DOHH2 (cell line): ENCODE measurements at regions not wholly inside any gene's neighbourhood (a gene's known extent, or its start where the extent isn't known, plus 50 kb on each side); places are given as distances from the start of the nearest gene placed in this dataset.
"Not testable (repeated sequence)": the region's sequence is repeated elsewhere in the genome, so short reads cannot be mapped to it uniquely, and the experiment has no call there.

Experiments
- CTCF ChIP-seq: fragments of 200-600 bp; sonication (generic); IDR thresholded peaks from one replicate; pipeline ENCODE4 v1.5.1; 2014; ENCODE audit warnings: antibody characterized with exemption, mild to moderate bottlenecking, low read depth, low read length; ENCODE audit not compliant: poor library complexity, severe bottlenecking
- EZH2phosphoT487 ChIP-seq: fragments of 200-600 bp; sonication (generic); IDR thresholded peaks from 2 replicates; pipeline ENCODE4 v1.6.1; 2017; ENCODE audit warnings: borderline replicate concordance, mild to moderate bottlenecking, antibody characterized with exemption, low read length, moderate library complexity, mixed read lengths

GRCh38 chr15:31649634-31650033, 323.0 kb downstream of the KLF13 start:
- TF ChIP-seq CTCF, EZH2phosphoT487: not testable (repeated sequence)
